ENCODE measurements at regions not wholly inside any gene's neighbourhood (a gene's known extent, or its start where the extent isn't known, plus 50 kb on each side); places are given as distances from the start of the nearest gene placed in this dataset.

- Histone ChIP-seq H3K36me3 (ENCODE audit: insufficient read depth, low read length) (no peaks in the 10 kb centered on the region), H3K27me3 (ENCODE audit: insufficient read depth, low read length) (peaks cover 10% of the 10 kb centered on the region), H3K27ac (ENCODE audit: low read depth, low read length) (no peak overlapping the region), H3K4me3 (ENCODE audit: low read depth, low read length) (no peak overlapping the region), H2AFZ (ENCODE audit: low read length, unreplicated experiment) (no peak overlapping the region), H3K4me1 (ENCODE audit: control insufficient read depth, insufficient read depth, low read length, unreplicated experiment) (no peaks in the 10 kb centered on the region), H3K79me2 (ENCODE audit: control insufficient read depth, insufficient read depth, low read length, unreplicated experiment) (no peaks in the 10 kb centered on the region)
These were observed 271.1 kb upstream of the LRIG3 start for GRCh38 chr12:59191372-59191771.

GRCh38 chr12:59186451-59186850, 266.1 kb upstream of the LRIG3 start:
- no peak overlapping the region for H3K27ac ChIP-seq (ENCODE audit: low read depth, low read length)
- H3K36me3 ChIP-seq (ENCODE audit: insufficient read depth, low read length), result no peaks in the 10 kb centered on the region
- H3K4me1 ChIP-seq (ENCODE audit: control insufficient read depth, insufficient read depth, low read length, unreplicated experiment), result peaks cover 4% of the 10 kb centered on the region
- H3K27me3 ChIP-seq (ENCODE audit: insufficient read depth, low read length), result peaks cover 2% of the 10 kb centered on the region
- H3K4me3 ChIP-seq (ENCODE audit: low read depth, low read length), result no peak overlapping the region
- no peaks in the 10 kb centered on the region for H3K79me2 ChIP-seq (ENCODE audit: control insufficient read depth, insufficient read depth, low read length, unreplicated experiment)
- no peak overlapping the region for H2AFZ ChIP-seq (ENCODE audit: low read length, unreplicated experiment)

- no peak overlapping the region for H3K27ac ChIP-seq (ENCODE audit: low read depth, low read length)
- no peaks in the 10 kb centered on the region for H3K79me2 ChIP-seq (ENCODE audit: control insufficient read depth, insufficient read depth, low read length, unreplicated experiment)
- peaks cover 2% of the 10 kb centered on the region; the same call in 1 of the 2 replicates for H3K27me3 ChIP-seq (ENCODE audit: insufficient read depth, low read length)
- no peak overlapping the region for H2AFZ ChIP-seq (ENCODE audit: low read length, unreplicated experiment)
- H3K36me3 ChIP-seq (ENCODE audit: insufficient read depth, low read length), result no peaks in the 10 kb centered on the region
- H3K4me3 ChIP-seq (ENCODE audit: low read depth, low read length), result no peak overlapping the region
- H3K4me1 ChIP-seq (ENCODE audit: control insufficient read depth, insufficient read depth, low read length, unreplicated experiment), result peaks cover 4% of the 10 kb centered on the region
These were observed 265.0 kb upstream of the LRIG3 start for GRCh38 chr12:59185295-59185694.

GRCh38 chr12:59182658-59183455, 262.6 kb upstream of the LRIG3 start:
- Histone ChIP-seq H3K36me3 (ENCODE audit: insufficient read depth, low read length) (no peaks in the 10 kb centered on the region), H3K4me1 (ENCODE audit: control insufficient read depth, insufficient read depth, low read length, unreplicated experiment) (peaks cover 10% of the 10 kb centered on the region), H3K27ac (ENCODE audit: low read depth, low read length) (no peak overlapping the region), H3K79me2 (ENCODE audit: control insufficient read depth, insufficient read depth, low read length, unreplicated experiment) (no peaks in the 10 kb centered on the region), H3K27me3 (ENCODE audit: insufficient read depth, low read length) (0 out of 2 replicates have a peak, but pooled peaks cover 2% of the 10 kb centered on the region), H2AFZ (ENCODE audit: low read length, unreplicated experiment) (no peak overlapping the region), H3K4me3 (ENCODE audit: low read depth, low read length) (no peak overlapping the region)

- Histone ChIP-seq H3K79me2 (ENCODE audit: control insufficient read depth, insufficient read depth, low read length, unreplicated experiment) (no peaks in the 10 kb centered on the region), H3K27me3 (ENCODE audit: insufficient read depth, low read length) (0 out of 2 replicates have a peak, but pooled peaks cover 2% of the 10 kb centered on the region), H2AFZ (ENCODE audit: low read length, unreplicated experiment) (no peak overlapping the region), H3K4me1 (ENCODE audit: control insufficient read depth, insufficient read depth, low read length, unreplicated experiment) (peaks cover 10% of the 10 kb centered on the region), H3K4me3 (ENCODE audit: low read depth, low read length) (no peak overlapping the region), H3K36me3 (ENCODE audit: insufficient read depth, low read length) (no peaks in the 10 kb centered on the region), H3K27ac (ENCODE audit: low read depth, low read length) (no peak overlapping the region)
These were observed 261.9 kb upstream of the LRIG3 start for GRCh38 chr12:59182191-59182590.

GRCh38 chr12:59181196-59181777, 261.0 kb upstream of the LRIG3 start:
- Histone ChIP-seq H3K4me1 (ENCODE audit: control insufficient read depth, insufficient read depth, low read length, unreplicated experiment) (peaks cover 10% of the 10 kb centered on the region), H3K79me2 (ENCODE audit: control insufficient read depth, insufficient read depth, low read length, unreplicated experiment) (no peaks in the 10 kb centered on the region), H3K27ac (ENCODE audit: low read depth, low read length) (no peak overlapping the region)

GRCh38 chr12:59179231-59179630, 258.9 kb upstream of the LRIG3 start:
- Histone ChIP-seq H3K4me1 (ENCODE audit: control insufficient read depth, insufficient read depth, low read length, unreplicated experiment) (peaks cover 10% of the 10 kb centered on the region), H3K27ac (ENCODE audit: low read depth, low read length) (no peak overlapping the region), H2AFZ (ENCODE audit: low read length, unreplicated experiment) (no peak overlapping the region), H3K79me2 (ENCODE audit: control insufficient read depth, insufficient read depth, low read length, unreplicated experiment) (no peaks in the 10 kb centered on the region), H3K4me3 (ENCODE audit: low read depth, low read length) (no peak overlapping the region), H3K36me3 (ENCODE audit: insufficient read depth, low read length) (no peaks in the 10 kb centered on the region), H3K27me3 (ENCODE audit: insufficient read depth, low read length) (no peaks in the 10 kb centered on the region)

More at GRCh38 chr12:59181196-59181777, 261.0 kb upstream of the LRIG3 start:
- H3K4me3 ChIP-seq (ENCODE audit: low read depth, low read length), result no peak overlapping the region
- H3K36me3 ChIP-seq (ENCODE audit: insufficient read depth, low read length), result no peaks in the 10 kb centered on the region
- H3K27me3 ChIP-seq (ENCODE audit: insufficient read depth, low read length), result 0 out of 2 replicates have a peak, but pooled peaks cover 2% of the 10 kb centered on the region
- H2AFZ ChIP-seq (ENCODE audit: low read length, unreplicated experiment), result no peak overlapping the region

- Histone ChIP-seq H3K27me3 (ENCODE audit: insufficient read depth, low read length) (no peaks in the 10 kb centered on the region), H3K4me3 (ENCODE audit: low read depth, low read length) (no peak overlapping the region), H3K27ac (ENCODE audit: low read depth, low read length) (no peak overlapping the region), H3K79me2 (ENCODE audit: control insufficient read depth, insufficient read depth, low read length, unreplicated experiment) (no peaks in the 10 kb centered on the region), H3K36me3 (ENCODE audit: insufficient read depth, low read length) (no peaks in the 10 kb centered on the region), H2AFZ (ENCODE audit: low read length, unreplicated experiment) (no peak overlapping the region), H3K4me1 (ENCODE audit: control insufficient read depth, insufficient read depth, low read length, unreplicated experiment) (no peaks in the 10 kb centered on the region)
These were observed 253.4 kb upstream of the LRIG3 start for GRCh38 chr12:59173695-59174094.

- no peak overlapping the region for H3K27ac ChIP-seq (ENCODE audit: low read depth, low read length)
- no peak overlapping the region for H3K4me3 ChIP-seq (ENCODE audit: low read depth, low read length)
- H3K36me3 ChIP-seq (ENCODE audit: insufficient read depth, low read length), result no peaks in the 10 kb centered on the region
- no peaks in the 10 kb centered on the region for H3K27me3 ChIP-seq (ENCODE audit: insufficient read depth, low read length)
- H2AFZ ChIP-seq (ENCODE audit: low read length, unreplicated experiment), result no peak overlapping the region
- H3K79me2 ChIP-seq (ENCODE audit: control insufficient read depth, insufficient read depth, low read length, unreplicated experiment), result no peaks in the 10 kb centered on the region
- no peaks in the 10 kb centered on the region for H3K4me1 ChIP-seq (ENCODE audit: control insufficient read depth, insufficient read depth, low read length, unreplicated experiment)
These were observed 248.3 kb upstream of the LRIG3 start for GRCh38 chr12:59168647-59169046.

GRCh38 chr12:59166457-59166856, 246.2 kb upstream of the LRIG3 start:
- no peak overlapping the region for H3K4me3 ChIP-seq (ENCODE audit: low read depth, low read length)
- H3K27ac ChIP-seq (ENCODE audit: low read depth, low read length), result no peak overlapping the region
- H3K27me3 ChIP-seq (ENCODE audit: insufficient read depth, low read length), result no peaks in the 10 kb centered on the region
- no peak overlapping the region for H2AFZ ChIP-seq (ENCODE audit: low read length, unreplicated experiment)
- no peaks in the 10 kb centered on the region for H3K36me3 ChIP-seq (ENCODE audit: insufficient read depth, low read length)
- H3K4me1 ChIP-seq (ENCODE audit: control insufficient read depth, insufficient read depth, low read length, unreplicated experiment), result no peaks in the 10 kb centered on the region
- H3K79me2 ChIP-seq (ENCODE audit: control insufficient read depth, insufficient read depth, low read length, unreplicated experiment), result no peaks in the 10 kb centered on the region

Measured in ACC112 (cell line).